RKO (cell line): ENCODE measurements at regions not wholly inside any gene's neighbourhood (a gene's known extent, or its start where the extent isn't known, plus 50 kb on each side); places are given as distances from the start of the nearest gene placed in this dataset.
"Not testable (repeated sequence)": the region's sequence is repeated elsewhere in the genome, so short reads cannot be mapped to it uniquely, and the experiment has no call there.

Experiments used
- DNase-seq: peaks from one replicate; pipeline ENCODE4 v3.0.0-alpha.2; 2016; ENCODE audit warnings: low spot score

- DNase-seq, result no peak
Observed at GRCh38 chr16:88128556-88128955, 177.3 kb downstream of the BANP start.

- not testable (repeated sequence) for DNase-seq
Observed at GRCh38 chr16:88129133-88129532, 177.9 kb downstream of the BANP start.

- no peak for DNase-seq
Observed at GRCh38 chr16:88130016-88130415, 178.8 kb downstream of the BANP start.

- DNase-seq, result no peak
Observed at GRCh38 chr16:88130681-88131080, 179.4 kb downstream of the BANP start.

- no peak for DNase-seq
Observed at GRCh38 chr16:88131256-88131655, 180.0 kb downstream of the BANP start.

- no peak for DNase-seq
Observed at GRCh38 chr16:88131966-88132365, 180.7 kb downstream of the BANP start.

DNA sequence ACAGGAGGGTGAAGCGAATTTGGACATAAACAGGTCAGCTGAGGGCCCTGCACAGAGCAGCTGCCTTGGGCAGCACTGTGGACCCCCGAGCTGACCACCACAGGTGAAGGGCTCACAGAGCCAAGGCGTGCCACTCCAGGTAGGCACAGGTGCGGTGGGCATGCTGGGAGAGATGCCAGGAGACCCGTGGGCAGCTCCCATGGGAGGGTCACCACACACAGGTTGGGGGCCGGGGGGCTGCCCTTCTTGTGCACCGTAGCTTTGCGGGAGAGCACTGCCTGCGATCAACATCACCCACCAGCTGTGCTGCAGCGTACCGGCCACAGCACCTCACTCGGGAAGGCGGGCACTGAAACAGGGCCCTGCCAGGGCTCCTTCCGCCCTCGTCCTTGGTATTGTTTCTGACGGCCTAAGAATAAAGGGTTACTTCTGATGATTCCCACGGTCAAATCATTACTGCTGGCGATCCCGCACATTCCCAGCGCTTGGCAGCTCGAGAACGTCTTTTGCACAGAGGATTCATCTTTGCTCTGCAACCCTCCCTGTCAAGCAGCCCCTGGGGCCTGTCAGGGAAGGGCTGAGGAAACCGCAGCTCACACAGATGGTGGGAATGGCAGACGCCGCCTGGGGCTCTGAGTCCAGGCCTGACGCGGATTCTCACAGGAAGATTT, 181.7 kb downstream of the BANP start:
- DNase-seq, result no peak

DNA sequence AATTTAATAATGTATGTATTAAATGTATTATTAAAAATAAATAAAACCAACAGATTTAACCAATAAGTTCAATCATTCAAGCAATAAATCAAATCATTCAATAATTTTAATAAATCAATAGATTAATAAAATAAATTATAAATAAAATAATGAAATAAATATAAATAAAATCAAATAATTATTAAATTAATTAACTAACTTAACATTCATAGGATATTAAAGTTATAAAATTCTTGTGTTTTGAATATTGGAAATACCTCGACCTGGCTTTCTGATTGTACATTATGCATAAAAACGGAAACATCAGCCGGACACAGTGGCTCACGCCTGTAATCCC, 182.2 kb downstream of the BANP start:
- no peak for DNase-seq

GRCh38 chr16:88134172-88134898, 183.1 kb downstream of the BANP start:
- not testable (repeated sequence) for DNase-seq

DNA sequence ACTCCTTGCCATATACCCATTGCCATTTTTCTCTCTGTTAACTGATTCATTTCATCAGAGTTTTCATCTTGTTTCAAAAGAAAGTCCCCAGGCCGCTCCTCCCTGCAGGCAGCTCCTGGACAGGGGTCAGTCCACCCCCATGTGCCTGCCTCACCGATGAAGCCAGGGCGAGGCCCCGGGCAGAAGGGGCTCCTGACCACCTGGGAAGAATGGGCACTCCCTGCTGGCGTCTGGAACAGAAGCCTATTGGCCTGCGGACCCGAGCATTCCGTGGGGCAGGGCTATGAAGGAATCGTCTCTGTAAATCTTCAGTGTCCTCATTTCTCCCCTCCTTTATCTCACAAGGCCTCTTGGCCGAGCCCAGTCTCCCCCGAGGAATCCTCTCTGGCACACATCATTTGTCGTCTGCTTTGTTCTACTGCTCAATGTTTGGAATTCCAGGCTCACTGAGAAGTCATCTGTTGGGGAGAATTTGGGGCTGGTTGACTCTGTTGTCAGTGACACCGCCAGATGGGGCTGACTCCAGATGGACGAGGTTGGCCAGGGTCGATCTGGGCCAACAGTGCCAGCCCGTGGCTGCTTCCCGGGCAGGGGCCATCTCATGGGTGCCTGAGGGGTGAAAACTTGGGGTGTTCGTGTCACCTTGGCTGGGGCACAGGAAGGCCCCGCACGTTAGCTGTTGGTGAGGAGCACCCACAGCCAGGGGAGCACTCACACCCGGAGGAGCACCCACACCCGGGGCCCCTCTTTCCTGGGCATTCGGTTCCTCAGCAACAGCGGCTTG, 183.9 kb downstream of the BANP start:
- not testable (repeated sequence) for DNase-seq

GRCh38 chr16:88136211-88136713, 185.0 kb downstream of the BANP start:
- not testable (repeated sequence) for DNase-seq

GRCh38 chr16:88136939-88137338, 185.7 kb downstream of the BANP start:
- DNase-seq, result not testable (repeated sequence)

GRCh38 chr16:88139141-88139540, 187.9 kb downstream of the BANP start:
- DNase-seq, result not testable (repeated sequence)

DNA sequence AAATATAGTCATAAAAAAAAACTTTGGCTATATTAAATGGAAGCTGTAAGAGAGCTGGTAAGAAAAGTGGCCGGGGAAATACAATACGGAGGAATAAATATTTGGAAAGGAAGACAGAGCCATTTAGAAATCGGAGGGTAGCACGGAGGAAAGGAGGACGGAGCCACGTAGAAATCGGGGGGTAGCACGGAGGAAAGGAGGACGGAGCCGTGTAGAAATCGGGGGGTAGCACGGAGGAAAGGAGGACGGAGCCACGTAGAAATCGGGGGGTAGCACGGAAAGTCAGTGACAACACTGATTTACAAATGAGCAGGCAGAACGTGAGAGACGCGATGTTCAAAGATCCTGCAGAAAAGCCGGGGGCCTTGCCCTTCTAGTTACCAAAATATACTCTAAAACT, 189.0 kb downstream of the BANP start:
- DNase-seq, result not testable (repeated sequence)

- no peak for DNase-seq
Observed at GRCh38 chr16:88141580-88141979, 190.3 kb downstream of the BANP start.

- DNase-seq, result not testable (repeated sequence)
Observed at GRCh38 chr16:88142056-88142935, 191.1 kb downstream of the BANP start.

- not testable (repeated sequence) for DNase-seq
Observed at GRCh38 chr16:88143122-88144027, 192.1 kb downstream of the BANP start.

- DNase-seq, result no peak
Observed at GRCh38 chr16:88144028-88144511, 192.8 kb downstream of the BANP start.

DNA sequence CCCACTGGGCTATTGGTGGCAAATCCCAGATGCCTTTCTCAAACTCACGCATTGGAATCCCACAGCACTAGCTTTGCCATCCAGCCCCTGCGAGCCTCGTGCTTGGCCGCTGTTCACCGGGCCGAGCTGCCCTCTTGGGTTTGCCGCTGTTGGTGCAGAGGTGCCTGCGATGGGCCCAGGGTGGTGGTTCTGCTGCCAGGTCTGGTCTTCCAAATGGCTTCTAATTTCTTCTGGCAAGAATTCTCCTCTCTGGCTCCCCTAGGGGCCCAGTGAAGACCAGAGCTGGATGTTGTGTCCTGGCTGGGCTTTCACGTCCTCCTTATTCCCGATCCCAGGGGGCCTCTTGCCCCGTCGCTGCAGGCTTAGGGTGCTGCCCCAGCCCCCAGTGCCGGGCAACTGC, 194.1 kb downstream of the BANP start:
- DNase-seq, result not testable (repeated sequence)

GRCh38 chr16:88145824-88146405, 194.7 kb downstream of the BANP start:
- not testable (repeated sequence) for DNase-seq
